Brain microvascular endothelial cell (primary cell): ENCODE measurements at regions not wholly inside any gene's neighbourhood (a gene's known extent, or its start where the extent isn't known, plus 50 kb on each side); places are given as distances from the start of the nearest gene placed in this dataset.

Experiments
- DNase-seq: peaks from one replicate; pipeline ENCODE4 v3.0.0-alpha.2; 2020
- H3K27ac ChIP-seq: fragments of 250-450 bp; sonication (Bioruptor Pico); 2 replicates; pipeline ENCODE4 v1.5.1; 2020; ENCODE audit warnings: mild to moderate bottlenecking, moderate library complexity
- H3K27me3 ChIP-seq: fragments of 250-450 bp; sonication (Bioruptor Pico); replicated peaks from 2 replicates; pipeline ENCODE4 v1.5.1; 2020; ENCODE audit warnings: mild to moderate bottlenecking
- H3K36me3 ChIP-seq: fragments of 250-450 bp; sonication (Bioruptor Pico); replicated peaks from 2 replicates; pipeline ENCODE4 v1.5.1; 2020; ENCODE audit warnings: mild to moderate bottlenecking
- H3K4me3 ChIP-seq: 2 replicates; pipeline ENCODE4 v1.5.1; 2011; ENCODE audit warnings: low read depth, mild to moderate bottlenecking, control low read depth, low read length, moderate library complexity
- in situ Hi-C: cut with HindIII; loops from 2 replicates; pipeline ENCODE4 v1.10.0; 2017; ENCODE audit warnings: low sequenced_read_pairs, low pct_ligation_motif_present
- TF ChIP-seq, protein P1 (sequence below): IDR thresholded peaks from 2 replicates; pipeline ENCODE4 v1.5.1; 2011; ENCODE audit warnings: low read depth, mild to moderate bottlenecking, moderate library complexity, low read length, control low read depth, inconsistent platforms; ENCODE audit errors: missing control alignments

- no peak for DNase-seq
- no peak overlapping the region for H3K27ac ChIP-seq
- no peaks in the 10 kb centered on the region for H3K36me3 ChIP-seq
- TF ChIP-seq, protein P1, sequence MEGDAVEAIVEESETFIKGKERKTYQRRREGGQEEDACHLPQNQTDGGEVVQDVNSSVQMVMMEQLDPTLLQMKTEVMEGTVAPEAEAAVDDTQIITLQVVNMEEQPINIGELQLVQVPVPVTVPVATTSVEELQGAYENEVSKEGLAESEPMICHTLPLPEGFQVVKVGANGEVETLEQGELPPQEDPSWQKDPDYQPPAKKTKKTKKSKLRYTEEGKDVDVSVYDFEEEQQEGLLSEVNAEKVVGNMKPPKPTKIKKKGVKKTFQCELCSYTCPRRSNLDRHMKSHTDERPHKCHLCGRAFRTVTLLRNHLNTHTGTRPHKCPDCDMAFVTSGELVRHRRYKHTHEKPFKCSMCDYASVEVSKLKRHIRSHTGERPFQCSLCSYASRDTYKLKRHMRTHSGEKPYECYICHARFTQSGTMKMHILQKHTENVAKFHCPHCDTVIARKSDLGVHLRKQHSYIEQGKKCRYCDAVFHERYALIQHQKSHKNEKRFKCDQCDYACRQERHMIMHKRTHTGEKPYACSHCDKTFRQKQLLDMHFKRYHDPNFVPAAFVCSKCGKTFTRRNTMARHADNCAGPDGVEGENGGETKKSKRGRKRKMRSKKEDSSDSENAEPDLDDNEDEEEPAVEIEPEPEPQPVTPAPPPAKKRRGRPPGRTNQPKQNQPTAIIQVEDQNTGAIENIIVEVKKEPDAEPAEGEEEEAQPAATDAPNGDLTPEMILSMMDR, result no peak
- in situ Hi-C loops, result no loop called here
- no peak overlapping the region for H3K4me3 ChIP-seq
- no peaks in the 10 kb centered on the region for H3K27me3 ChIP-seq
Measured at GRCh38 chr13:110055089-110055488, 251.9 kb downstream of the COL4A1 start.

- Histone ChIP-seq H3K4me3 (no peak overlapping the region), H3K27ac (no peak overlapping the region), H3K27me3 (no peaks in the 10 kb centered on the region), H3K36me3 (no peaks in the 10 kb centered on the region)
- DNase-seq, result no peak
- TF ChIP-seq, protein P1, result no peak
- in situ Hi-C loops, result no loop called here
Measured at GRCh38 chr13:110054041-110054440, 252.9 kb downstream of the COL4A1 start.

GRCh38 chr13:110047496-110047895, 259.5 kb downstream of the COL4A1 start:
- peak; percentile 24 for DNase-seq
- H3K27ac ChIP-seq, result no peak overlapping the region
- TF ChIP-seq, protein P1, result no peak
- H3K4me3 ChIP-seq, result no peak overlapping the region
- H3K36me3 ChIP-seq, result no peaks in the 10 kb centered on the region
- no peaks in the 10 kb centered on the region for H3K27me3 ChIP-seq
- in situ Hi-C loops, result no loop called here

DNA sequence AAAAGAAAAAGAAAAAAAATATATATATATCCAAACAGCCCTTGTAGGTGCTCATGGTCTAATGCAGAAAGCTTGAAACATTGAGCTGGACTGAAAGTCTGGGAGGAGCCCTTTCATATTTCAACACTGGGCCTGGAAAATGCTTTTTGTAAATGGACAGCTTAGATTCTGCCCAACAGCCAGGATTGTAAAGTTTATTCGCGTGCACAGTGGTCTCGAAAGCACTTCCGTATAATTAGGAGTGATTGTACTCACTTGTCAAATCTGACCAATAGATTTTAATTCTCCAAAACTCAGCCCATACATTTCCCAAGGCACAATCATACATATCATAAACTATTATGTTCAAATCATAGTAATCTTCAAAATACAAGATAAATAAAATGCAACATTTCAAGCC, 260.1 kb downstream of the COL4A1 start:
- no peaks in the 10 kb centered on the region for H3K27me3 ChIP-seq
- in situ Hi-C loops, result no loop called here
- no peaks in the 10 kb centered on the region for H3K36me3 ChIP-seq
- DNase-seq, result no peak
- no peak overlapping the region for H3K27ac ChIP-seq
- TF ChIP-seq, protein P1, result no peak
- H3K4me3 ChIP-seq, result no peak overlapping the region

DNA sequence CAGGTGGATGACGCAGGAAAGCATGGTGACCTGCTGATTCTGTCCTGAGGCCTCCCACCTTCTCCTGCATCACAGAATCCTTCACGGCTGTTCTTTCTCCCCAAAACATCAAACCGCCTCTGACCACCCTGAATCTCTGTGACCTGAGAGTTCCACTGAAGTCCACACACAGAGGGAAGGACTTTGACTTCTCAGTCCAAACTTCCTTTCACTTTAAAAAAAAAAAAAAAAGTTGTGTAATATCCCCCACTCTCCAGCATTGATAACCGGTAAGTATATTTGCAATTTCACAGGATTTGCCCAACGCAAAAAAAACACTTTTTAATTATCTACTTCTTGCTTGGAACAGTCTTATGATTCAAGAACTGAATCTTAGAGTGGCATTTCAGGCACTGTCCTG, 259.5 kb upstream of the IRS2 start:
- in situ Hi-C loops, result no loop called here
- Histone ChIP-seq H3K36me3 (no peaks in the 10 kb centered on the region), H3K27ac (no peak overlapping the region), H3K4me3 (no peak overlapping the region), H3K27me3 (no peaks in the 10 kb centered on the region)
- DNase-seq, result no peak
- TF ChIP-seq, protein P1, result no peak

- Histone ChIP-seq H3K36me3 (no peaks in the 10 kb centered on the region), H3K27ac (no peak overlapping the region), H3K27me3 (no peaks in the 10 kb centered on the region), H3K4me3 (no peak overlapping the region)
- TF ChIP-seq, protein P1, result no peak
- in situ Hi-C loops, result no loop called here
- DNase-seq, result no peak
Measured at GRCh38 chr13:110045202-110045601, 258.8 kb upstream of the IRS2 start.
